Astrocyte (in vitro differentiated cells and primary cell): ENCODE measurements at regions not wholly inside any gene's neighbourhood (a gene's known extent, or its start where the extent isn't known, plus 50 kb on each side); places are given as distances from the start of the nearest gene placed in this dataset.
"Not testable (repeated sequence)": the region's sequence is repeated elsewhere in the genome, so short reads cannot be mapped to it uniquely, and the experiment has no call there.

Experiments used
- CTCF ChIP-seq: IDR thresholded peaks from 2 replicates; pipeline ENCODE4 v1.5.1; 2011; ENCODE audit warnings: low read depth, mild to moderate bottlenecking, inconsistent platforms, low read length, moderate library complexity; ENCODE audit not compliant: insufficient read depth
- EZH2 ChIP-seq: IDR thresholded peaks from 2 replicates; pipeline ENCODE4 v1.6.1; 2012; ENCODE audit warnings: mild to moderate bottlenecking, low read length, inconsistent platforms; ENCODE audit not compliant: insufficient read depth

- not testable (repeated sequence) for TF ChIP-seq CTCF, EZH2
These were observed 109.6 kb upstream of the NBPF9 start for GRCh38 chr1:149212946-149213345.
